NCI-H510A treated with DMSO at 0.1 percent for 48 hours (cell line): ENCODE measurements at regions not wholly inside any gene's neighbourhood (a gene's known extent, or its start where the extent isn't known, plus 50 kb on each side); places are given as distances from the start of the nearest gene placed in this dataset.

Experiments used
- DNase-seq: peaks from one replicate; lab custom pipeline; 2025; lab: John Stamatoyannopoulos, UW

DNA sequence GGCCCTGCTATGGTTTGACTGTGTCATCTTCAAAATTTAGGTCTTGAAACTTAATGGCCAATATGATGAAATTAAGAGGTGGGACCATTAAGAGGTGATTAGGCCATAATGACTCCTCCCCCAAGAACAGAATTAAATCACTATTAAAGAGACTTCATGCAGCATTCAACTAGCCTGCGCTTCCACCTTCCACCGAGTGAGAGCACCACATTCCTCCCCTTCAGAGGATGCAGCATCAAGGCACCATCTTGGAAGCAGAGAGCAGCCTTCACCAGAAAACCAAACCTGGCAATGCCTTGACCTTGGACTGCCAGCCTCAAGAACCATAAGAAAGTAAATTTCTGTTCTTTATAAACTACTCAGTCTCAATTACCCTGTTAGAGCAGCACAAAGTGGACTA is 371.1 kb upstream of the NFE2L3 start:
- DNase-seq, result no peak

- DNase-seq, result no peak
These were observed 370.3 kb upstream of the NFE2L3 start for GRCh38 chr7:25781704-25782103.

DNA sequence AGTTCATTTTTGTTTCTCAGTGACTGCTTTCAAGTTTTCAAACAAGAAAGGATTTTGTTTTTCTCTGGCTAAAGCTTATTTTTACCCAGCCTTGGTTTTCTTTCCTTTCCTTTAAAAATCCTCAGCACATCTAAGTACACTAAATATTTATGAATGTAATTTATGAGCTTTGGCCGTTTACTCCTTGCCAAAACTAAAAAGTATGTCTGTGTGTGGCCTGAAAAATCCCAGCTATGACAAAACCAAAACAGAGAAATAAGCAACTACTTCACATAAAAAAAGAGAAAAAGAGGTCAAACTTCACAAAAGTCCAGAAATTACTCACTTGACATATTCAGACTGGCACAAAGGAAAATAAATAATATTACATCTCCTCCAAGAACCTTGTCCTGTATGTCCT is 365.1 kb upstream of the NFE2L3 start:
- DNase-seq, result no peak

DNA sequence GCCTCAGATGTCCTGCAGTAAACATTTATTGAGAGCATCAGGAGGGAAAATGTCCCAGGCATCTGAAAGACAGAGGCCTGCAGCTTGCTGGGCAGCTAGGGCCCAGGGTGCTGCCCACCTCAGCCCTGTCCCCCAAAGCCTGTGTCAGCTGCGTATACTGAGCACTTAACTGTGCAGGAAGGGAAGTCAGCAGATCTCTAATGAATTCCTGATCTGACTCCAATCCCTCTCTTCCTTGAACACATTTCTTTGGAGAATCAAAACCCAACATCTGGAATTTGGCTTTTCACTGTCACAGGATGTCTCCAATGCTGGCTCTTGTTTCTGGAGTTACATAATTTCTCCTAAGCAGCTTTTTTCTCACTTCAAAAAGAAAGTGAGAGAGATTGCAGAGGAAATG is 364.7 kb upstream of the NFE2L3 start:
- no peak for DNase-seq

DNA sequence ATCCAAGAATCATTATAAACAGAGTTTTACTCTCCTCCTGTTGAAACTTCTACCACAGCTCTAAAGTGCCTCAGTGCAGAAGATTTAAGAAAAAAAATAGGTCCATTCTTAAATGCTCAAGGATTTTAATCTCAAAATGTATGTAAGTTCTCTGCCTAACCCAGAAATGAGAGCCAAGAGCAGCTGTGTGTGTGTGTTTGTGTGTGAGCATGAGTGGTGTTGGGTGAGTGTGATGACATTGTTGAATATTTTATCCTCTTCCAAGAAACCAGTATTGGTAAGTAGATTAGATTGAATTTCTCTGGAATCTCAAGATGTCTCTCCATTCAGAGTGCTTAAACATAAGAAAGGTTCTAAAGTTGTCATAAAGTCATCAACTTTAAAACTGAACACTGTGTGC is 363.6 kb upstream of the NFE2L3 start:
- DNase-seq, result no peak

GRCh38 chr7:25788961-25789620 is 362.9 kb upstream of the NFE2L3 start:
- DNase-seq, result no peak

DNA sequence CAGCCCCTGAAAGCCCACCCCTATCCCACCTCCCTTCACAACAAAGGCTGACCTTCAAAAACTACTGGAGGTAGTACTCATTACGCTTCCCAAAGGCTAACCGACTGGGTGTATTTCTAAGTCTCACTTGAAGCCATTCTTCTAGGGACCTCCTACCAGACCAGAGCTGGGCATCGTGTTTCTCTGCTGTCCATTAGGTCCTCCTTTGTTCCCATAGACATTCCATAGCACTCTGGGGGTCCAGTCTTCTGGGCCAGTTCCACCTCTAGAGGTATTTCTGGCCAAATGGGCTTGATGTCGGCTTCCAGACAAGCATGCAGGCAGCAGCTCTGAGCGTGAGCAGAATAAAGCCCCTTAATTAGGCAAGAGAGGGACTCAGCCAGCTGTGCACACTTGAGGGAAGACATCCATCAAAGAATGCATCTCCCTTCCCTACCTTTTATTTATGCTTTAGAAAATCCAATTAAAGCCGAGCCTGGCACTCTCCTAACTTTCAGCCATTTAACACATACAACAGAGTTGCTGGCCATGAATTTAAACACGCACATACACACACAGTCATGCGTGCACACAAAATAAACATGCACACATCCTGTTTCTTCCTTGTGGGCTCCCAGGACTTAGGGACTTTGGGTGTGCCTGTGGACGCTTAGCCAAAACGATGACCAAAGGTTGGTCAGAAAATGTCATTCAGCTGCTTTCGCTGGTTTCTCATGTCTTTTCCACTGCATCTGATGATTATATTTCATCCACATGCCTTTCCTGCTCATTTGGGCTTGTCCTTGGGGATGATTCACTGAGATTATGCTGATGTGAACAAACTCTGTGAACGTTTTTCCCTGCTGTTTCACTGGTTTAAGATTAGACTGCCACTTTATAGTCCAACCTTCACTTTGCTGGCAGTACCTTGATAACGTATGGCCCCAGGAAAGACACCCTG is 362.0 kb upstream of the NFE2L3 start:
- no peak for DNase-seq

DNA sequence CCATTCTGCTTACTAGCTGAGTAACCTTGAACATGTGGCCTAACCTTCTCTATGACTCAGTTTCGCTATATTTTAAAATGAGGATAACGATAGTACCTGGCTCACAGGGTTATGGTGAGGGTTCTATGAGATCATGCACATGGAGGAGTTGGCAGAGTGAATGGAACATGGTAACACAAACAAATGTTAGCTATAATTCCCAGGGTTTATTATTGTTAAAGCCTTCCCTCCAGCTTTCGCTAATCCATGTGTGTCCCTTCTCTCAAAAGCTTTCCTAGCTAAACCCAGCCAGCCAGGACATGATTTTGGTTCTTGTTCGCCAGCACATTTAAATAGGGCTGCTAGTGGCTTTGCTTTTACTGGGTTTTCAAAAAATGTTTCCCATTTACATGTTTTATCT is 361.0 kb upstream of the NFE2L3 start:
- DNase-seq, result no peak

GRCh38 chr7:25792586-25792985 is 359.4 kb upstream of the NFE2L3 start:
- no peak for DNase-seq

DNA sequence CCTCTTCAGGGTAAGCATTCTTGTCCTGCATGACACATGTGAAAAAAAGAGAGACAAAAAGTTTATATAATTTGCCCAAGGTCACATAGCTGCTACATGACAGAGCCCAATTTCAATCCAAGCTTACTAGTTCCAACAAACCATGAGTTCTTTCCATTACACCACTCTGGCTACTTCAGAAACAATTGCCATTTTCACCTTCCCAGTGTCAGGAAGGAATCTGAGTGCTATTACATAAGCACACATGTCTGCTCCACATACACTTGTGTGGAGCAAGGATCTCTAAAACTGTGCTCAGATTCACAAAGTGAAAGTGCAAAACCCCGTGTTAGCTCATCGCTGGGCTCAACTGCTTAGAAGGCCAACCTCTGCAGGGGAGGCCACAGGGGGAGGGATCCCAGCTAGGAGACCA is 356.2 kb upstream of the NFE2L3 start:
- no peak for DNase-seq

DNA sequence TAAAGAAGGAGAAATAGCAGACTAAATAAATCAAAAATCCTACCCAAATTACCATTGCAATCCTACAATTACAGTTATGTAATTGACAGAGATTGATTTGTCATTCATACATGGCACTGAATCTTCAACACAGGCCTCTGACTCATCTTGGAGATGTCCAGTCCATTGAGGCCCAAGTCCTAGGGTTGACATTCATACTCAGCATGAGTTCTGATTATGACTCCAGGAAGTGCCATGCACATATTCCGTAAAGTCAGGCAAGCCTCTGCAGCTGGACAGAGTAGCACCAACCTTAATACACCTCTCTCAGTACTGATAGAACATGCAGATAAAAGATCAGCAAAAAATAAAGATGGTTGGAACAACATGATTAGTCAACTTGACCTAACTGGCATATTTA is 353.7 kb upstream of the NFE2L3 start:
- DNase-seq, result no peak

DNA sequence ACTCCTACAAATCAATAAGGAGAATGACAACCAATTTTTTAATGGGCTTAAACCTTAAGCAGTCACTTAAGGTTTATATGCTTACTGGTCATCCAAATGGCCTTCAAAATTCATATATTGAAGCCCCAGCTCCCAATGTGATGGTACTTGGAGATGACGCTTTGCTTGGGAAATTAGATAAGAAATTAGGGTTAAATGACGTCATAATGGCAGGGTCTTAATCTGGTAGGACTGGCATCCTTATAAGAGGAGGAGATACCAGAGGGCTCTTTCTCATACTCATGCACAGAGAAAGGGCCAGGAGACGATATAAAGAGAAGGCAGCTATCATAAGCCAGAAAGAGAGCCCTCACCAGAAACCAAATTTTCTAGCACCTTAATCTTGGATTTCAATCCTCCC is 350.8 kb upstream of the NFE2L3 start:
- no peak for DNase-seq

DNA sequence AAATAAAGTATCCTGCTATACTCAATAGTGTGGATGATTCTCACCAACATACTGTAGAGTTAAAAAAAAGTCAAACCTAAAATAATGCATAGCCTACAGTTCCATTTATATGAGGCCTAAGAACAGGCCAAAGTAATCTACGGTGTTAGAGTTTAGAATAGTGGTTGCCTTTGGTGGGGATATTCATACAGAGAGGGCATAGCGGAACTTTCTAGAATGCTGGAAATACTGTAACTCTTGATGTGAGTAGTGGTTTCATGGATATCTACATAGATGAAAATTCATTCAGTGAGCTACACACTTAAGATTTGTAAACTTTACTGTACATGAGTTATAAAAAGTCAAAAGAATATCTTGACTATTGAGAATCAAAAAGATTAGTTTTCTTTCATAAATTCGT is 349.9 kb upstream of the NFE2L3 start:
- DNase-seq, result no peak

- DNase-seq, result no peak
These were observed 349.5 kb upstream of the NFE2L3 start for GRCh38 chr7:25802473-25802872.

DNA sequence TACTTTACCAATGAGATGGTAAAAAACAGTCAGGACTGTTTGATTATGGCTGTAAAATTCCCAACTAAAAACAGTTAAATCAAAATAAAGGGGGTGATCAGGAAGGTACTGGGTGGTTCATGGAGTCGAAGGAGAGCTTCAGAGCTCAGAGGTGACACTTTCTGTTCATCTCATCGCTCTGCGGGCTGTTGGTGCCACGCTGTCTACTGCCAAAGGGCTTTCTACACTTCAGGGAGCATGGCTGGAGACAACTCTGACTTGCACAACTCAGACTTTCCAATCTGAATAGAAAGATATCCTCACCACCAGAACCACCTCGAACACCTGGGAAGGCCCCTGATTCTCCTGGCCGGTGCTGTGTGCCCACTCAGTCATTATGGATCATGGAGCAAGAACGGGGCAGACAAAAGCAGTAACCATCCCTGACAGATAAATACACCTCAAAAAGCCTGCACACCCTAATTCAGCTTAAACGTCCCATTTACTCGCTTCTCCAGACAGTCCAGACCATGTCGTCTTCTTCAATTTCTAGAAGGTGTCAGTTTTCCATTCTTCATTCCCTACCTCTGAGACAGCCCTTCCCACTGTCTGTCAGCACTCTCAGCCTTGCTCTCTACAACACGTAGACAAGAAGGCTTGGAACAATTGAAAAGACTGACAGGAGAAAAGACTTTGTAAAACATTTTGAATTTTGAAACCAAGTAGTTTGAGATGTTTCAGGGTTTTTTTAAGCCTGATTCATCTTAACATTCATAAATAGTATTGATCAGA is 348.7 kb upstream of the NFE2L3 start:
- no peak for DNase-seq

DNA sequence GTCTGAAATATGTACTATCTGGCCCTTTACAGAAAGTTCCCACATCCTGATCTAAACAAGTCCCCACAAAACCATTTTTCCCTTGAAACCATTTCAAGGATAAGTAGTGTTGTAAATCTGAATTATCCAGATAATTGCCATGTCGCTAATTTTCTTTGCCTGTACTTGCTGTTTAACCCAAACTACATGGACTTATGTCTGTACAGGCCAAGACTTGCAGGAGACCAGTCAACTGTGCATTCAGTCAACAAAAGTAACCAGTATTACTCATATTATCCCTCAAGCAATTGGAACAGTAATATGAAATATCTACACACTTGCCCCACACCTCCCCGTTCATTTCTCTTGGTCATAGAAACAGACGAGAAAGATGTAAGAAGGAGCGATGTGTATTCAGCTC is 347.8 kb upstream of the NFE2L3 start:
- no peak for DNase-seq

DNA sequence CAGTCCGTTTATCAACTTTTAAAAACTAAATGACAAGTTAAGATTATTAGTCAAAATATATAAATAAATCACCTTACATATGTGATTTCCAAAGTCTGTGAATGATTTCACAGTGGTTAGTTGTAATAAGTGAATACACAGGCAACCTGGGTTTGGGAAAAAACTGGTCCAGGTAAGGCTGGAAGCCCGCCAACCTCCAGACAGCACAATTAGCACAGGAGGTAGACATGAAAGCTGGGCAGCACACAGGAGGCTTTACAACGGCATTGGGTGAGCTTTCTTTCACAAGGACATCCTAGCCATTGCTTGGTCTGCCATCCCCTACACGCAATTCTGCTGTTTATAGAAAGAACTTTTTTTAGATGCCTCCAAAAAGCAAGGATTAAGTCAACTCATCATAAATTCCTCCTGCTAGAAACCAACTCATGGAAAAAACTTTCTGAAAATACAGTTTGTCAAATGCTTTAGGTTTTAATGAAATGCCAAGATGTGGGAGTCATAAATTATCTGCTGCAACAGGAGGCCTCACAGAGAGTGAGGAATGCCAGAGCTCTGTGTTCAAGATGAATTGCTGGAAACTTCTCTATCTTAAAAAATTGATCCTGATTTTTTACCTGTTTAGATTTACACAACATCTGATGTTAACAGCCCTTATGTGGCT is 346.8 kb upstream of the NFE2L3 start:
- DNase-seq, result no peak

DNA sequence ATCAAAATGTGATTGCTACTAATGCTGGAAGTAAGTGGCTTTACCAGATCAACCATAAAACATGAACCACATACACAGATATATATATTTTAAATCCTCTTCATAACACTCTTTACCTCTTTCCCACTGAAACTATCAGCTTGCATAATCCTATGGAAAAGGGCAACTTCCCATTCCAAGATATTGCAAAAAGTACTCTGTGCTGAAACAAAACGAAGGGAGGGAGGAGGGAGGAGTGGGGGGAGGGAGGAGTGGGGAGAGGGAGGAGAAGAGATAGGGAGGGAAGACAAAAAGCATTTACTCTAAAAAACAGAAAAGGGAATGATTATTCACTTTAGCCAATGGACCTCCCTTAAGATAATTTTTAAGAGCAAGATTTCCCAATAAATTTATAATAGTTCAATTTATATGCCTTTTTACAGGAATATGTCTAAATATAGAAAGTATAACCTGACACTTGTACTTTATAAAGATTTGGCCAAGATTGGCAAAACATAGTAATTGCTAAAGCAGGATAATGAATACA is 344.8 kb upstream of the NFE2L3 start:
- DNase-seq, result no peak

GRCh38 chr7:25809441-25809840 is 342.6 kb upstream of the NFE2L3 start:
- no peak for DNase-seq

- no peak for DNase-seq
These were observed 339.7 kb upstream of the NFE2L3 start for GRCh38 chr7:25812086-25812850.

DNA sequence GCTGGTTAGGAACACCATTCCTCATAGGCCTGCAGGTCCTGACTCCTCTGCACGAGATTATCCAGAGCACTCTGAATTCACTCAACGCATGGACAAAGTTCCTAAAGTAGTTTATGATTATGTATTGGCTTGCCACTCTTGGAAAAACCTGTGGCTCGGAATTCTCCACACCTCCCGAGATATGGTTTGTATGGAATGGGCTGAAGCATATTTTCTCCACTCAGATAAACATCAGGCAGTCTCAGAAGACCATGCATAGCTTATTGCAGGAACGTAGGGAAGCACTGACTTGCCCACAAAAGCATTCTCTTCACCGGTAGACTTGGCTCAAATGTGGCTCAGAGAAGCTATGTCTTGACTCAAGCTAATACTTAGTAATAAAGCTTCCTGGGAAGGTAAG is 338.6 kb upstream of the NFE2L3 start:
- DNase-seq, result no peak
